ENCODE measurements at regions not wholly inside any gene's neighbourhood (a gene's known extent, or its start where the extent isn't known, plus 50 kb on each side); places are given as distances from the start of the nearest gene placed in this dataset.
A peak's percentile ranks its signal among the peaks of the same experiment; 100 is the strongest.

- WGBS, 5 donors: 88 to 96% (median 95%) methylated on average over 4 of the region's 4 CpGs
- no peaks in the 10 kb centered on the region for H3K36me3 ChIP-seq
- intact Hi-C loops (cut with DNase I; ENCODE audit: low total_unique reads): no loop called here
- H3K27me3 ChIP-seq: no peaks in the 10 kb centered on the region
- H3K27ac ChIP-seq: peak overlapping the region in 2 of 5 donors; percentile 42 to 60
- H3K4me3 ChIP-seq: no peak overlapping the region
- peaks cover 9 to 27% (median 20%) of the 10 kb centered on the region in 4 donors for H3K4me1 ChIP-seq
- H3K9me3 ChIP-seq: no peaks in the 10 kb centered on the region
- no peak for DNase-seq
- TF ChIP-seq EP300 (IDR thresholded peaks at IDR 0.05) (no peak), CTCF (IDR thresholded peaks at IDR 0.05) (no peak), POLR2A (IDR thresholded peaks at IDR 0.05) (no peak), POLR2AphosphoS5 (IDR thresholded peaks at IDR 0.05) (no peak)
These were observed 67.3 kb downstream of the LRRC32 start for GRCh38 chr11:76603202-76603601.

All from stomach (tissue), 8 donors.